ENCODE measurements at regions not wholly inside any gene's neighbourhood (a gene's known extent, or its start where the extent isn't known, plus 50 kb on each side); places are given as distances from the start of the nearest gene placed in this dataset.

GRCh38 chr5:73996151-73996755 lies 370.3 kb downstream of the ARHGEF28 start (continued):
- TF ChIP-seq PHF8 (conservative IDR thresholded peaks at IDR 0.05; ENCODE audit: low read depth, low read length), result no peak
- no peak for TF ChIP-seq SP4 (IDR thresholded peaks at IDR 0.05; ENCODE audit: low read length)
- TF ChIP-seq MAFK (IDR thresholded peaks at IDR 0.05; ENCODE audit: low read depth, low read length), result no peak
- no peak for TF ChIP-seq BCL11A (IDR thresholded peaks at IDR 0.05; ENCODE audit: low read depth in 2 of 2, low read length in 2 of 2)
- no peak for TF ChIP-seq HDAC6 (IDR thresholded peaks at IDR 0.05; ENCODE audit: low read depth, low read length)
- no peak for TF ChIP-seq JUN (IDR thresholded peaks at IDR 0.05; ENCODE audit: low read depth, low read length)
